Mammary epithelial cell (primary cell): ENCODE measurements at regions not wholly inside any gene's neighbourhood (a gene's known extent, or its start where the extent isn't known, plus 50 kb on each side); places are given as distances from the start of the nearest gene placed in this dataset.

ENCODE experiments used
- CTCF ChIP-seq, 2 donors: IDR thresholded peaks in 1 of 2; conservative IDR thresholded peaks in 1 of 2; 2 replicates each; pipeline ENCODE4 v1.5.1; 2011 to 2012; ENCODE audit warnings: inconsistent platforms in 2 of 2, low read length in 2 of 2, mild to moderate bottlenecking in 2 of 2, control low read depth in 1 of 2, low read depth in 1 of 2; ENCODE audit not compliant: insufficient read depth in 1 of 2; ENCODE audit errors: extremely low read depth in 1 of 2
- EZH2 ChIP-seq: IDR thresholded peaks from 2 replicates; pipeline ENCODE4 v1.6.1; 2012; ENCODE audit warnings: low read length, inconsistent platforms, borderline replicate concordance

- TF ChIP-seq CTCF (conservative IDR thresholded peaks at IDR 0.05 in 1 of 2, IDR thresholded peaks at IDR 0.05 in 1 of 2; ENCODE audit: extremely low read depth in 1 of 2, insufficient read depth in 1 of 2, low read depth in 1 of 2, low read length in 2 of 2) (no peak), EZH2 (no peak)
These were observed 2563.6 kb downstream of the PCDH7 start for GRCh38 chr4:33283818-33284217.
